ENCODE measurements at regions not wholly inside any gene's neighbourhood (a gene's known extent, or its start where the extent isn't known, plus 50 kb on each side); places are given as distances from the start of the nearest gene placed in this dataset.
A peak's percentile ranks its signal among the peaks of the same experiment; 100 is the strongest.

- Histone ChIP-seq H3K4me3 (ENCODE audit: insufficient read depth, low read depth, low read length) (no peak overlapping the region), H3K36me3 (replicated peaks; ENCODE audit: control insufficient read depth, insufficient read depth, low read length) (no peaks in the 10 kb centered on the region; the same call in 1 of the 2 replicates), H3K27me3 (ENCODE audit: control insufficient read depth, insufficient read depth, low read length) (no peaks in the 10 kb centered on the region)
- DNase-seq = no peak
Measured at GRCh38 chr2:74077636-74078035, 70.1 kb downstream of the BOLA3 start.

GRCh38 chr2:74078466-74078865 is 69.2 kb downstream of the BOLA3 start:
- Histone ChIP-seq H3K27me3 (ENCODE audit: control insufficient read depth, insufficient read depth, low read length) (no peaks in the 10 kb centered on the region), H3K36me3 (replicated peaks; ENCODE audit: control insufficient read depth, insufficient read depth, low read length) (no peaks in the 10 kb centered on the region; the same call in 1 of the 2 replicates), H3K4me3 (ENCODE audit: insufficient read depth, low read depth, low read length) (no peak overlapping the region)
- DNase-seq = no peak

- Histone ChIP-seq H3K4me3 (ENCODE audit: insufficient read depth, low read depth, low read length) (no peak overlapping the region), H3K36me3 (replicated peaks; ENCODE audit: control insufficient read depth, insufficient read depth, low read length) (no peaks in the 10 kb centered on the region; the same call in 1 of the 2 replicates), H3K27me3 (ENCODE audit: control insufficient read depth, insufficient read depth, low read length) (no peaks in the 10 kb centered on the region)
- no peak for DNase-seq
Measured at GRCh38 chr2:74079522-74080341, 68.0 kb downstream of the BOLA3 start.

GRCh38 chr2:74080346-74080745 is 67.4 kb downstream of the BOLA3 start:
- H3K4me3 ChIP-seq (ENCODE audit: insufficient read depth, low read depth, low read length) = no peak overlapping the region
- H3K27me3 ChIP-seq (ENCODE audit: control insufficient read depth, insufficient read depth, low read length) = no peaks in the 10 kb centered on the region
- no peaks in the 10 kb centered on the region; the same call in 1 of the 2 replicates for H3K36me3 ChIP-seq (replicated peaks; ENCODE audit: control insufficient read depth, insufficient read depth, low read length)
- DNase-seq = peak; percentile 73

GRCh38 chr2:74081030-74081762 is 66.5 kb downstream of the BOLA3 start:
- H3K27me3 ChIP-seq (ENCODE audit: control insufficient read depth, insufficient read depth, low read length) = no peaks in the 10 kb centered on the region
- DNase-seq = no peak
- H3K36me3 ChIP-seq (replicated peaks; ENCODE audit: control insufficient read depth, insufficient read depth, low read length) = no peaks in the 10 kb centered on the region; the same call in 1 of the 2 replicates
- H3K4me3 ChIP-seq (ENCODE audit: insufficient read depth, low read depth, low read length) = no peak overlapping the region

GRCh38 chr2:74081763-74082110 is 66.0 kb downstream of the BOLA3 start:
- H3K27me3 ChIP-seq (ENCODE audit: control insufficient read depth, insufficient read depth, low read length) = no peaks in the 10 kb centered on the region
- H3K4me3 ChIP-seq (ENCODE audit: insufficient read depth, low read depth, low read length) = no peak overlapping the region
- no peaks in the 10 kb centered on the region; the same call in 1 of the 2 replicates for H3K36me3 ChIP-seq (replicated peaks; ENCODE audit: control insufficient read depth, insufficient read depth, low read length)
- no peak for DNase-seq

GRCh38 chr2:74083750-74084149 is 64.0 kb downstream of the BOLA3 start:
- peaks cover 2% of the 10 kb centered on the region for H3K36me3 ChIP-seq (replicated peaks; ENCODE audit: control insufficient read depth, insufficient read depth, low read length)
- no peak for DNase-seq
- H3K27me3 ChIP-seq (ENCODE audit: control insufficient read depth, insufficient read depth, low read length) = no peaks in the 10 kb centered on the region
- H3K4me3 ChIP-seq (ENCODE audit: insufficient read depth, low read depth, low read length) = no peak overlapping the region

Data from H7 (cell line).